PFSK-1 (cell line): ENCODE measurements at regions not wholly inside any gene's neighbourhood (a gene's known extent, or its start where the extent isn't known, plus 50 kb on each side); places are given as distances from the start of the nearest gene placed in this dataset.

Source experiments
- FOXP2 ChIP-seq: optimal IDR thresholded peaks from 2 replicates; pipeline ENCODE3; 2011; ENCODE audit warnings: borderline replicate concordance, control low read depth, inconsistent platforms; ENCODE audit not compliant: insufficient read depth; ENCODE audit errors: extremely low read length, extremely low read depth
- TAF1 ChIP-seq: IDR thresholded peaks from 2 replicates; pipeline ENCODE4 v1.6.1; 2012; ENCODE audit warnings: low read length, control low read depth, borderline replicate concordance; ENCODE audit not compliant: insufficient read depth
- TF ChIP-seq, protein P1 (sequence below), 2 experiments: IDR thresholded peaks; 2 replicates each; pipeline versions ENCODE4 v1.6.1 to v1.8.0; 2011 to 2012; ENCODE audit warnings: low read depth in 2 of 2, low read length in 2 of 2, control low read depth in 1 of 2, inconsistent platforms in 1 of 2, mild to moderate bottlenecking in 1 of 2, moderate library complexity in 1 of 2; ENCODE audit not compliant: insufficient read depth in 1 of 2

DNA sequence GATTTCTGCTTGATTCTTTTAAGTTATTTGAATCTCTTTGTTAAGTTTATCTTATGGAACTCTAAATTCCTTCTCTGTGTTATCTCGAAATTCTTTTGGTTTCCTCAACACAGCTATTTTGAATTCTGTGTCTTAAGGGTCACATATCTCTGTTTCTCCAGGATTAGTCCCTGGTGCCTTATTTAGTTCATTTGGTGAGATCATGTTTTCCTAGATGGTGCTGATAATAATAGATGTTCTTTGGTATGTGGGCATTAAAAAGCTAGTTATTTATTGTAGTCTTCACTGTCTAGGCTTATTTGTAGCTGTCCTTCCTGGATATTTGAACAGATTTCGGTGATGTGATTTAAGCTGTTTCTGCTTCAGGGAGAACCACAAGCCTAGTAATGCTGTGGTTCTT lies 615.6 kb upstream of the NECTIN3 start:
- TF ChIP-seq, protein P1, sequence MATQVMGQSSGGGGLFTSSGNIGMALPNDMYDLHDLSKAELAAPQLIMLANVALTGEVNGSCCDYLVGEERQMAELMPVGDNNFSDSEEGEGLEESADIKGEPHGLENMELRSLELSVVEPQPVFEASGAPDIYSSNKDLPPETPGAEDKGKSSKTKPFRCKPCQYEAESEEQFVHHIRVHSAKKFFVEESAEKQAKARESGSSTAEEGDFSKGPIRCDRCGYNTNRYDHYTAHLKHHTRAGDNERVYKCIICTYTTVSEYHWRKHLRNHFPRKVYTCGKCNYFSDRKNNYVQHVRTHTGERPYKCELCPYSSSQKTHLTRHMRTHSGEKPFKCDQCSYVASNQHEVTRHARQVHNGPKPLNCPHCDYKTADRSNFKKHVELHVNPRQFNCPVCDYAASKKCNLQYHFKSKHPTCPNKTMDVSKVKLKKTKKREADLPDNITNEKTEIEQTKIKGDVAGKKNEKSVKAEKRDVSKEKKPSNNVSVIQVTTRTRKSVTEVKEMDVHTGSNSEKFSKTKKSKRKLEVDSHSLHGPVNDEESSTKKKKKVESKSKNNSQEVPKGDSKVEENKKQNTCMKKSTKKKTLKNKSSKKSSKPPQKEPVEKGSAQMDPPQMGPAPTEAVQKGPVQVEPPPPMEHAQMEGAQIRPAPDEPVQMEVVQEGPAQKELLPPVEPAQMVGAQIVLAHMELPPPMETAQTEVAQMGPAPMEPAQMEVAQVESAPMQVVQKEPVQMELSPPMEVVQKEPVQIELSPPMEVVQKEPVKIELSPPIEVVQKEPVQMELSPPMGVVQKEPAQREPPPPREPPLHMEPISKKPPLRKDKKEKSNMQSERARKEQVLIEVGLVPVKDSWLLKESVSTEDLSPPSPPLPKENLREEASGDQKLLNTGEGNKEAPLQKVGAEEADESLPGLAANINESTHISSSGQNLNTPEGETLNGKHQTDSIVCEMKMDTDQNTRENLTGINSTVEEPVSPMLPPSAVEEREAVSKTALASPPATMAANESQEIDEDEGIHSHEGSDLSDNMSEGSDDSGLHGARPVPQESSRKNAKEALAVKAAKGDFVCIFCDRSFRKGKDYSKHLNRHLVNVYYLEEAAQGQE (IDR thresholded peaks at IDR 0.05; ENCODE audit: insufficient read depth in 1 of 2, low read depth in 2 of 2, low read length in 2 of 2): no peak
- TF ChIP-seq TAF1: no peak
- no peak for TF ChIP-seq FOXP2
